SH-SY5Y (cell line): ENCODE measurements at regions not wholly inside any gene's neighbourhood (a gene's known extent, or its start where the extent isn't known, plus 50 kb on each side); places are given as distances from the start of the nearest gene placed in this dataset.

Source experiments
- GATA2 ChIP-seq: IDR thresholded peaks from 2 replicates; pipeline ENCODE4 v1.6.1; 2011; ENCODE audit warnings: mild to moderate bottlenecking, low read depth, low read length
- GATA3 ChIP-seq: IDR thresholded peaks from 2 replicates; pipeline ENCODE4 v1.6.1; 2011; ENCODE audit warnings: low read depth, mild to moderate bottlenecking, low read length, moderate library complexity

- TF ChIP-seq GATA3 (no peak), GATA2 (no peak)
Observed at GRCh38 chrX:53817548-53817947, 131.0 kb upstream of the HUWE1 start.
